ENCODE measurements at regions not wholly inside any gene's neighbourhood (a gene's known extent, or its start where the extent isn't known, plus 50 kb on each side); places are given as distances from the start of the nearest gene placed in this dataset.

GRCh38 chr2:143988082-143988481 lies 531.8 kb downstream of the ZEB2 start:
- H3K4me1 ChIP-seq (ENCODE audit: control insufficient read depth, insufficient read depth, low read length): no peaks in the 10 kb centered on the region
- no peaks in the 10 kb centered on the region for H3K9me3 ChIP-seq (ENCODE audit: control insufficient read depth, insufficient read depth, low read length)
- Mint-ChIP-seq H3K4me1 (no peaks in the 10 kb centered on the region), H3K27ac (no peak overlapping the region), H3K9me3 (no peaks in the 10 kb centered on the region), H3K4me3 (no peak overlapping the region), H3K27me3 (ENCODE audit: low read depth in 2 of 2) (no peaks in the 10 kb centered on the region), H3K36me3 (no peaks in the 10 kb centered on the region)
- WGBS (ENCODE audit: insufficient coverage): 95% methylated on average over 1 of the region's 1 CpG
- no peak overlapping the region for H3K27ac ChIP-seq (ENCODE audit: low read length)
- TF ChIP-seq, protein P1, sequence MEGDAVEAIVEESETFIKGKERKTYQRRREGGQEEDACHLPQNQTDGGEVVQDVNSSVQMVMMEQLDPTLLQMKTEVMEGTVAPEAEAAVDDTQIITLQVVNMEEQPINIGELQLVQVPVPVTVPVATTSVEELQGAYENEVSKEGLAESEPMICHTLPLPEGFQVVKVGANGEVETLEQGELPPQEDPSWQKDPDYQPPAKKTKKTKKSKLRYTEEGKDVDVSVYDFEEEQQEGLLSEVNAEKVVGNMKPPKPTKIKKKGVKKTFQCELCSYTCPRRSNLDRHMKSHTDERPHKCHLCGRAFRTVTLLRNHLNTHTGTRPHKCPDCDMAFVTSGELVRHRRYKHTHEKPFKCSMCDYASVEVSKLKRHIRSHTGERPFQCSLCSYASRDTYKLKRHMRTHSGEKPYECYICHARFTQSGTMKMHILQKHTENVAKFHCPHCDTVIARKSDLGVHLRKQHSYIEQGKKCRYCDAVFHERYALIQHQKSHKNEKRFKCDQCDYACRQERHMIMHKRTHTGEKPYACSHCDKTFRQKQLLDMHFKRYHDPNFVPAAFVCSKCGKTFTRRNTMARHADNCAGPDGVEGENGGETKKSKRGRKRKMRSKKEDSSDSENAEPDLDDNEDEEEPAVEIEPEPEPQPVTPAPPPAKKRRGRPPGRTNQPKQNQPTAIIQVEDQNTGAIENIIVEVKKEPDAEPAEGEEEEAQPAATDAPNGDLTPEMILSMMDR (IDR thresholded peaks at IDR 0.05): no peak
- intact Hi-C loops (cut with micrococcal nuclease): no loop called here
- H3K4me3 ChIP-seq (ENCODE audit: low read length): no peak overlapping the region
- no peaks in the 10 kb centered on the region for H3K27me3 ChIP-seq (ENCODE audit: control insufficient read depth, insufficient read depth, low read length)
- DNase-seq (no peak), ATAC-seq (no peak)
- H3K36me3 ChIP-seq (ENCODE audit: control insufficient read depth, insufficient read depth, low read length): no peaks in the 10 kb centered on the region

DNA sequence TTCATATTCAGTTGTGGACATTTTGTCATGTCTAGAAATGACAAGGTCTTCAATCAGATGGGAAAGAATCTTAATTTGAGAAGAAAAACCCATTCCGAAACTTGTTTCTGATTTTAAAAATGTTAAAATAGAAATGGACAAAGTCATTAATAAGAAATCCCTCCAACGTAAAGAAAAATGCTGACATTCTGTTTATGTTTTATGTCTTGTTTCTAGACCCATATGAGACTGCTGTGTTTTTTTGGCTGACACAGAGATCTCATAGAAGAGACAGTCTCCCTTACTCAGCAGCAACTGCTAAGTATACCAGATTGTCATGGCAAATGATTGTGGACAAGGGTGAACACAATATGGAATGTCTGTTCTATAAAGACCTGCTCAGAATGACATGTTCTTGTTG lies 538.5 kb downstream of the ZEB2 start:
- DNase-seq (no peak), ATAC-seq (no peak)
- Mint-ChIP-seq H3K4me1 (no peaks in the 10 kb centered on the region), H3K4me3 (no peak overlapping the region), H3K27ac (no peak overlapping the region), H3K36me3 (no peaks in the 10 kb centered on the region), H3K9me3 (no peaks in the 10 kb centered on the region), H3K27me3 (ENCODE audit: low read depth in 2 of 2) (no peaks in the 10 kb centered on the region)
- H3K4me3 ChIP-seq (ENCODE audit: low read length): no peak overlapping the region
- TF ChIP-seq, protein P1 (IDR thresholded peaks at IDR 0.05): no peak
- no peaks in the 10 kb centered on the region for H3K4me1 ChIP-seq (ENCODE audit: control insufficient read depth, insufficient read depth, low read length)
- 100% methylated on average over 2 of the region's 2 CpGs for WGBS (ENCODE audit: insufficient coverage)
- intact Hi-C loops (cut with micrococcal nuclease): no loop called here
- no peak overlapping the region for H3K27ac ChIP-seq (ENCODE audit: low read length)
- no peaks in the 10 kb centered on the region for H3K36me3 ChIP-seq (ENCODE audit: control insufficient read depth, insufficient read depth, low read length)
- no peaks in the 10 kb centered on the region for H3K27me3 ChIP-seq (ENCODE audit: control insufficient read depth, insufficient read depth, low read length)
- H3K9me3 ChIP-seq (ENCODE audit: control insufficient read depth, insufficient read depth, low read length): no peaks in the 10 kb centered on the region

GRCh38 chr2:143977356-143977755 lies 542.6 kb downstream of the ZEB2 start:
- no peaks in the 10 kb centered on the region for H3K4me1 Mint-ChIP-seq
- WGBS (ENCODE audit: insufficient coverage): 96% methylated on average over 6 of the region's 6 CpGs
- no peak overlapping the region for H3K4me3 ChIP-seq (ENCODE audit: low read length)
- no peaks in the 10 kb centered on the region for H3K27me3 ChIP-seq (ENCODE audit: control insufficient read depth, insufficient read depth, low read length)
- no peaks in the 10 kb centered on the region for H3K27me3 Mint-ChIP-seq (ENCODE audit: low read depth in 2 of 2)
- no peak overlapping the region for H3K27ac Mint-ChIP-seq
- H3K9me3 ChIP-seq (ENCODE audit: control insufficient read depth, insufficient read depth, low read length): no peaks in the 10 kb centered on the region
- no peaks in the 10 kb centered on the region for H3K36me3 Mint-ChIP-seq
- no peaks in the 10 kb centered on the region for H3K9me3 Mint-ChIP-seq
- ATAC-seq: no peak
- TF ChIP-seq, protein P1 (IDR thresholded peaks at IDR 0.05): no peak
- H3K27ac ChIP-seq (ENCODE audit: low read length): no peak overlapping the region
- no peak overlapping the region for H3K4me3 Mint-ChIP-seq
- H3K36me3 ChIP-seq (ENCODE audit: control insufficient read depth, insufficient read depth, low read length): no peaks in the 10 kb centered on the region
- H3K4me1 ChIP-seq (ENCODE audit: control insufficient read depth, insufficient read depth, low read length): no peaks in the 10 kb centered on the region
- intact Hi-C loops (cut with micrococcal nuclease): no loop called here
- no peak for DNase-seq

DNA sequence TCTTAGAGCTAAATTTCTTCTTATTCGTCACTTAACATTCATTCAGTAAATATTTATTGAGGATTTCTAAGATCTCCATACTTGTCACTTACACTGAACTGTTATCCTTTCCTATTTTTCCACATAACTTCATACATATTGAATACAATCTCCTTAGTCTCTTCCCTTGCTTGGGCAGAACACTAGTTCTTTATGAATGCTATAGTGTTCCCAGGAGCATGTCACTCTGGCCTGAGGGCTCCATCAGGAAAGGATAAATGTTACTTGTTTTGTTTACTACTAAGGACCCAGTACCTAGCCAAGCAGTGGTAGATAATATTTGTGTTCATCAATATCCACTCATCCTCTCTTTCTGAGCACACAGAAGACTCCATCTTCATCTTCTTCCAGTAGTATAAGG lies 544.7 kb downstream of the ZEB2 start:
- no peaks in the 10 kb centered on the region for H3K27me3 ChIP-seq (ENCODE audit: control insufficient read depth, insufficient read depth, low read length)
- H3K4me1 ChIP-seq (ENCODE audit: control insufficient read depth, insufficient read depth, low read length): no peaks in the 10 kb centered on the region
- Mint-ChIP-seq H3K36me3 (no peaks in the 10 kb centered on the region), H3K9me3 (no peaks in the 10 kb centered on the region), H3K27ac (no peak overlapping the region), H3K4me3 (no peak overlapping the region), H3K4me1 (no peaks in the 10 kb centered on the region), H3K27me3 (ENCODE audit: low read depth in 2 of 2) (no peaks in the 10 kb centered on the region)
- intact Hi-C loops (cut with micrococcal nuclease): no loop called here
- no peak for DNase-seq
- no peak overlapping the region for H3K27ac ChIP-seq (ENCODE audit: low read length)
- H3K9me3 ChIP-seq (ENCODE audit: control insufficient read depth, insufficient read depth, low read length): no peaks in the 10 kb centered on the region
- TF ChIP-seq, protein P1 (IDR thresholded peaks at IDR 0.05): no peak
- no peaks in the 10 kb centered on the region for H3K36me3 ChIP-seq (ENCODE audit: control insufficient read depth, insufficient read depth, low read length)
- no peak for ATAC-seq
- H3K4me3 ChIP-seq (ENCODE audit: low read length): no peak overlapping the region
- no CpG with 5 or more reads among the region's 1 CpG for WGBS (ENCODE audit: insufficient coverage)

Measured in natural killer cell (primary cell).